WTC11 (cell line): ENCODE measurements at regions not wholly inside any gene's neighbourhood (a gene's known extent, or its start where the extent isn't known, plus 50 kb on each side); places are given as distances from the start of the nearest gene placed in this dataset.

Experiments
- ATAC-seq: fragments of 200-7000 bp; cut with Tn5 transposase; 2 replicates; pipeline ENCODE4 v1.10.0; 2021; ENCODE audit warnings: mild to moderate bottlenecking, moderate library complexity
- CTCF ChIA-PET: fragments of 300-600 bp; sonication (Branson Sonifier 250); formaldehyde crosslinking; loops from one replicate; lab custom pipeline; 2021; ENCODE audit warnings: antibody characterized with exemption; lab: Charles Lee
- POLR2A ChIA-PET: fragments of 350-600 bp; sonication (Branson Sonifier 250); formaldehyde crosslinking; loops from one replicate; lab custom pipeline; 2021; ENCODE audit warnings: antibody characterized with exemption; lab: Charles Lee
- DNase-seq: peaks from one replicate; pipeline ENCODE4 v3.0.0; 2021; ENCODE audit warnings: low spot score
- H3K27ac Mint-ChIP-seq: 2 replicates; pipeline ENCODE4 v1.8.0; 2021; ENCODE audit warnings: mixed read lengths
- H3K27me3 Mint-ChIP-seq: 2 replicates; pipeline ENCODE4 v1.8.0; 2021; ENCODE audit warnings: low read depth, mild to moderate bottlenecking, moderate library complexity, mixed read lengths
- H3K36me3 Mint-ChIP-seq: 2 replicates; pipeline ENCODE4 v1.8.0; 2021; ENCODE audit warnings: mixed read lengths
- H3K4me1 Mint-ChIP-seq: 2 replicates; pipeline ENCODE4 v1.8.0; 2022; ENCODE audit warnings: mixed read lengths
- H3K4me3 Mint-ChIP-seq: 2 replicates; pipeline ENCODE4 v1.8.0; 2021; ENCODE audit warnings: mild to moderate bottlenecking, moderate library complexity, mixed read lengths
- H3K9me3 Mint-ChIP-seq: 2 replicates; pipeline ENCODE4 v1.8.0; 2021; ENCODE audit warnings: mixed read lengths
- AFF4 ChIP-seq: sonication (generic); formaldehyde crosslinking; IDR thresholded peaks from 2 replicates; pipeline ENCODE4 v1.8.1; 2023; ENCODE audit warnings: mild to moderate bottlenecking, missing genetic modification reagents, borderline replicate concordance
- EMX1 ChIP-seq: fragments of 250-450 bp; sonication (Bioruptor Pico); IDR thresholded peaks from 2 replicates; pipeline ENCODE4 v1.8.0; 2021; ENCODE audit warnings: mild to moderate bottlenecking
- FOXJ3 ChIP-seq: sonication (generic); formaldehyde crosslinking; IDR thresholded peaks from 2 replicates; pipeline ENCODE4 v1.9.0; 2021; ENCODE audit warnings: missing genetic modification reagents, mild to moderate bottlenecking, borderline replicate concordance
- FOXP4 ChIP-seq: sonication (generic); formaldehyde crosslinking; IDR thresholded peaks from 2 replicates; pipeline ENCODE4 v1.8.0; 2022; ENCODE audit warnings: mild to moderate bottlenecking, missing genetic modification reagents
- HMGA2 ChIP-seq: fragments of 250-450 bp; sonication (Bioruptor Pico); IDR thresholded peaks from 2 replicates; pipeline ENCODE4 v1.4.0; 2021; ENCODE audit warnings: mild to moderate bottlenecking, moderate library complexity
- IRF1 ChIP-seq: sonication (generic); formaldehyde crosslinking; IDR thresholded peaks from 2 replicates; pipeline ENCODE4 v1.8.0; 2023; ENCODE audit warnings: missing genetic modification reagents
- JUN ChIP-seq: sonication (generic); formaldehyde crosslinking; IDR thresholded peaks from 2 replicates; pipeline ENCODE4 v1.8.0; 2023; ENCODE audit warnings: mild to moderate bottlenecking, missing genetic modification reagents
- MAX ChIP-seq: sonication (generic); formaldehyde crosslinking; IDR thresholded peaks from 2 replicates; pipeline ENCODE4 v1.8.0; 2022; ENCODE audit warnings: mild to moderate bottlenecking, missing genetic modification reagents
- NFATC4 ChIP-seq: fragments of 250-450 bp; sonication (Bioruptor Pico); IDR thresholded peaks from 2 replicates; pipeline ENCODE4 v1.9.0; 2021; ENCODE audit warnings: mild to moderate bottlenecking
- NFE2L1 ChIP-seq: sonication (generic); formaldehyde crosslinking; IDR thresholded peaks from 2 replicates; pipeline ENCODE4 v1.8.1; 2023; ENCODE audit warnings: missing genetic modification reagents
- SMAD3 ChIP-seq: sonication (generic); formaldehyde crosslinking; IDR thresholded peaks from 2 replicates; pipeline ENCODE4 v1.8.0; 2022; ENCODE audit warnings: missing genetic modification reagents, mild to moderate bottlenecking, borderline replicate concordance
- SMAD4 ChIP-seq: sonication (generic); formaldehyde crosslinking; IDR thresholded peaks from 2 replicates; pipeline ENCODE4 v1.8.0; 2022; ENCODE audit warnings: mild to moderate bottlenecking, missing genetic modification reagents
- TCF7 ChIP-seq: sonication (generic); formaldehyde crosslinking; IDR thresholded peaks from 2 replicates; pipeline ENCODE4 v1.8.0; 2022; ENCODE audit warnings: mild to moderate bottlenecking, low read depth, missing genetic modification reagents, moderate library complexity
- TEAD4 ChIP-seq: sonication (generic); formaldehyde crosslinking; IDR thresholded peaks from 2 replicates; pipeline ENCODE4 v1.8.0; 2022; ENCODE audit warnings: mild to moderate bottlenecking, missing genetic modification reagents
- TP53 ChIP-seq: sonication (generic); formaldehyde crosslinking; IDR thresholded peaks from 2 replicates; pipeline ENCODE4 v1.8.1; 2023; ENCODE audit warnings: mild to moderate bottlenecking, missing genetic modification reagents
- ZBTB21 ChIP-seq: sonication (generic); formaldehyde crosslinking; IDR thresholded peaks from 2 replicates; pipeline ENCODE4 v1.8.1; 2023; ENCODE audit warnings: mild to moderate bottlenecking, missing genetic modification reagents, borderline replicate concordance
- ZNF138 ChIP-seq: sonication (generic); formaldehyde crosslinking; conservative IDR thresholded peaks from 2 replicates; pipeline ENCODE4 v1.8.1; 2022; ENCODE audit warnings: mild to moderate bottlenecking, moderate library complexity, missing genetic modification reagents
- ZNF425 ChIP-seq: fragments of 250-450 bp; sonication (Bioruptor Pico); conservative IDR thresholded peaks from 2 replicates; pipeline ENCODE4 v1.9.0; 2021; ENCODE audit warnings: mild to moderate bottlenecking
- ZNF512 ChIP-seq: sonication (generic); formaldehyde crosslinking; IDR thresholded peaks from 2 replicates; pipeline ENCODE4 v1.8.1; 2022; ENCODE audit warnings: missing genetic modification reagents, borderline replicate concordance

GRCh38 chr1:195054217-195054687 is 1554.0 kb downstream of the KCNT2 start:
- ChIA-PET POLR2A (no interaction called here), CTCF (no interaction called here)
- H3K4me1 Mint-ChIP-seq, result no peaks in the 10 kb centered on the region
- no peaks in the 10 kb centered on the region for H3K36me3 Mint-ChIP-seq
- DNase-seq (no peak), ATAC-seq (no peak)
- no peak overlapping the region for H3K4me3 Mint-ChIP-seq
- H3K9me3 Mint-ChIP-seq, result peaks cover 12% of the 10 kb centered on the region
- no peak overlapping the region for H3K27ac Mint-ChIP-seq
- no peaks in the 10 kb centered on the region for H3K27me3 Mint-ChIP-seq
- TF ChIP-seq EMX1 (CRISPR knock-in tag) (no peak), SMAD4 (CRISPR knock-in tag) (no peak), NFE2L1 (CRISPR knock-in tag) (no peak), HMGA2 (no peak), TP53 (CRISPR knock-in tag) (no peak), ZNF425 (CRISPR knock-in tag) (no peak), MAX (CRISPR knock-in tag) (no peak), ZBTB21 (no peak), NFATC4 (CRISPR knock-in tag) (no peak), TCF7 (no peak), ZNF138 (CRISPR knock-in tag) (no peak)

- peaks cover 12% of the 10 kb centered on the region for H3K9me3 Mint-ChIP-seq
- ChIA-PET POLR2A (no interaction called here), CTCF (no interaction called here)
- H3K27ac Mint-ChIP-seq, result no peak overlapping the region
- no peaks in the 10 kb centered on the region for H3K27me3 Mint-ChIP-seq
- DNase-seq (no peak), ATAC-seq (no peak)
- TF ChIP-seq IRF1 (CRISPR knock-in tag), result no peak
- TF ChIP-seq SMAD3 (CRISPR knock-in tag), result no peak
- no peak for TF ChIP-seq AFF4 (CRISPR knock-in tag)
- TF ChIP-seq JUN (CRISPR knock-in tag), result no peak
- no peak for TF ChIP-seq SMAD4 (CRISPR knock-in tag)
- no peak for TF ChIP-seq ZBTB21
- H3K4me1 Mint-ChIP-seq, result no peaks in the 10 kb centered on the region
- H3K4me3 Mint-ChIP-seq, result no peak overlapping the region
- H3K36me3 Mint-ChIP-seq, result no peaks in the 10 kb centered on the region
Observed at GRCh38 chr1:195053478-195053877, 1554.8 kb downstream of the KCNT2 start.

- DNase-seq (no peak), ATAC-seq (no peak)
- Mint-ChIP-seq H3K4me3 (no peak overlapping the region), H3K27ac (no peak overlapping the region), H3K27me3 (no peaks in the 10 kb centered on the region), H3K4me1 (no peaks in the 10 kb centered on the region), H3K9me3 (no peaks in the 10 kb centered on the region), H3K36me3 (no peaks in the 10 kb centered on the region)
- CTCF ChIA-PET, result no interaction called here
- POLR2A ChIA-PET, result no interaction called here
- TF ChIP-seq FOXJ3 (CRISPR knock-in tag) (no peak), TEAD4 (no peak), SMAD3 (CRISPR knock-in tag) (no peak), FOXP4 (CRISPR knock-in tag) (no peak), ZNF512 (CRISPR knock-in tag) (no peak), ZNF425 (CRISPR knock-in tag) (no peak)
Observed at GRCh38 chr1:195047772-195048171, 1560.5 kb downstream of the KCNT2 start.
